G401 (cell line): ENCODE measurements at regions not wholly inside any gene's neighbourhood (a gene's known extent, or its start where the extent isn't known, plus 50 kb on each side); places are given as distances from the start of the nearest gene placed in this dataset.
"Not testable (repeated sequence)": the region's sequence is repeated elsewhere in the genome, so short reads cannot be mapped to it uniquely, and the experiment has no call there.

ENCODE experiments used
- DNase-seq: peaks from one replicate; pipeline ENCODE4 v3.0.0-alpha.2; 2015; ENCODE audit warnings: low spot score
- in situ Hi-C: cut with HindIII; loops from 2 replicates; pipeline ENCODE4 v1.10.0; 2016; ENCODE audit warnings: low sequenced_read_pairs, mixed read lengths

- DNase-seq = no peak
- in situ Hi-C loops = no loop called here
Observed at GRCh38 chr4:79184476-79184875, 141.4 kb downstream of the NAA11 start.

GRCh38 chr4:79182209-79182608 is 143.7 kb downstream of the NAA11 start:
- in situ Hi-C loops = no loop called here
- DNase-seq = no peak

GRCh38 chr4:79181190-79181589 is 144.7 kb downstream of the NAA11 start:
- no peak for DNase-seq
- in situ Hi-C loops = no loop called here

- in situ Hi-C loops = no loop called here
- peak; percentile 52 for DNase-seq
Observed at GRCh38 chr4:79178760-79179159, 147.1 kb downstream of the NAA11 start.

- in situ Hi-C loops = no loop called here
- DNase-seq = no peak
Observed at GRCh38 chr4:79177388-79177787, 148.5 kb downstream of the NAA11 start.

GRCh38 chr4:79176351-79176750 is 149.5 kb downstream of the NAA11 start:
- in situ Hi-C loops = no loop called here
- no peak for DNase-seq

- DNase-seq = no peak
- in situ Hi-C loops = no loop called here
Observed at GRCh38 chr4:79175716-79176115, 150.1 kb downstream of the NAA11 start.

- in situ Hi-C loops = no loop called here
Observed at GRCh38 chr4:79174490-79175252, 151.2 kb downstream of the NAA11 start.

GRCh38 chr4:79173186-79173585 is 152.7 kb downstream of the NAA11 start:
- in situ Hi-C loops = no loop called here
- no peak for DNase-seq

More at GRCh38 chr4:79174490-79175252, 151.2 kb downstream of the NAA11 start:
- DNase-seq = no peak

- in situ Hi-C loops = no loop called here
- DNase-seq = no peak
Observed at GRCh38 chr4:79170077-79170476, 155.8 kb downstream of the NAA11 start.

- in situ Hi-C loops = no loop called here
- DNase-seq = peak; percentile 75
Observed at GRCh38 chr4:79164907-79165610, 160.8 kb downstream of the NAA11 start.

GRCh38 chr4:79163981-79164490 is 161.8 kb downstream of the NAA11 start:
- in situ Hi-C loops = no loop called here
- DNase-seq = peak; percentile 90

- no peak for DNase-seq
- in situ Hi-C loops = no loop called here
Observed at GRCh38 chr4:79160962-79161361, 164.9 kb downstream of the NAA11 start.

GRCh38 chr4:79158705-79159104 is 167.2 kb downstream of the NAA11 start:
- DNase-seq, in situ Hi-C loops: not testable (repeated sequence)

- in situ Hi-C loops = no loop called here
- DNase-seq = no peak
Observed at GRCh38 chr4:79155336-79155735, 170.5 kb downstream of the NAA11 start.

- in situ Hi-C loops = no loop called here
- DNase-seq = no peak
Observed at GRCh38 chr4:79150820-79151416, 174.9 kb downstream of the NAA11 start.

GRCh38 chr4:79148369-79148768 is 177.5 kb downstream of the NAA11 start:
- no peak for DNase-seq
- in situ Hi-C loops = no loop called here

- in situ Hi-C loops = no loop called here
- no peak for DNase-seq
Observed at GRCh38 chr4:79147251-79147650, 178.6 kb downstream of the NAA11 start.

GRCh38 chr4:79141530-79141929 is 184.3 kb downstream of the NAA11 start:
- DNase-seq = no peak

GRCh38 chr4:79134767-79135166 is 191.1 kb downstream of the NAA11 start:
- DNase-seq = no peak
- in situ Hi-C loops = no loop called here

More at GRCh38 chr4:79141530-79141929, 184.3 kb downstream of the NAA11 start:
- in situ Hi-C loops = no loop called here
